ENCODE measurements at regions not wholly inside any gene's neighbourhood (a gene's known extent, or its start where the extent isn't known, plus 50 kb on each side); places are given as distances from the start of the nearest gene placed in this dataset.

GRCh38 chr2:143948710-143949109 is 571.2 kb downstream of the ZEB2 start:
- Histone ChIP-seq H3K27ac (ENCODE audit: insufficient read depth, low read length, poor library complexity, severe bottlenecking) (no peak overlapping the region), H3K4me1 (ENCODE audit: control insufficient read depth, insufficient read depth, low read length, poor library complexity, severe bottlenecking) (no peaks in the 10 kb centered on the region), H3K36me3 (ENCODE audit: control insufficient read depth, insufficient read depth, low read length) (no peaks in the 10 kb centered on the region), H3K4me3 (ENCODE audit: insufficient read depth, low read depth, low read length, poor library complexity, severe bottlenecking) (no peak overlapping the region), H3K9me3 (ENCODE audit: control insufficient read depth, low read length) (no peaks in the 10 kb centered on the region), H3K27me3 (replicated peaks; ENCODE audit: control insufficient read depth, insufficient read depth, low read length, poor library complexity, severe bottlenecking) (no peaks in the 10 kb centered on the region)
- no peak for DNase-seq

GRCh38 chr2:143946436-143947391 is 573.2 kb downstream of the ZEB2 start:
- DNase-seq: no peak
- Histone ChIP-seq H3K27ac (ENCODE audit: insufficient read depth, low read length, poor library complexity, severe bottlenecking) (no peak overlapping the region), H3K36me3 (ENCODE audit: control insufficient read depth, insufficient read depth, low read length) (no peaks in the 10 kb centered on the region), H3K4me3 (ENCODE audit: insufficient read depth, low read depth, low read length, poor library complexity, severe bottlenecking) (no peak overlapping the region), H3K27me3 (replicated peaks; ENCODE audit: control insufficient read depth, insufficient read depth, low read length, poor library complexity, severe bottlenecking) (no peaks in the 10 kb centered on the region), H3K4me1 (ENCODE audit: control insufficient read depth, insufficient read depth, low read length, poor library complexity, severe bottlenecking) (no peaks in the 10 kb centered on the region), H3K9me3 (ENCODE audit: control insufficient read depth, low read length) (no peaks in the 10 kb centered on the region)

DNA sequence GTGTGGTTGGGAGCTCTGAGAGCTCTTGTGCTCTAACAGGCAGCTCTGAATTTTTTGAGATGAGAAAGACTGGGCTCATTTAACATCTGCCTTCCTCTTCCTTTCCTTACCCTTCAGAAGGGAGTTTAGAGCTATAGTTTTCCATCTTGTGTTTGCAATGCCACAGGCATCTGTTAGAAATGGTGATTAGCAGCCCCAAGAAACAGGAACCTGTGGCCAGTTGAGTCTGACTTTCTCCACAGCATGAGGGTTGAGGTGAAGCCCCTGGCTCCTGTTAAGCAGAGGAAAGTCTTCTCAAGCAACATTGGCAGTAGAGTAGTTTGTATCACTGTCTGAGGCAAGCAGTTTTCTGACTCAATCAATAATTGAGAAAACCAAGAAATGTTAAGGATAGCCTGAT is 577.4 kb downstream of the ZEB2 start:
- no peak overlapping the region for H3K27ac ChIP-seq (ENCODE audit: insufficient read depth, low read length, poor library complexity, severe bottlenecking)
- no peaks in the 10 kb centered on the region for H3K9me3 ChIP-seq (ENCODE audit: control insufficient read depth, low read length)
- H3K27me3 ChIP-seq (replicated peaks; ENCODE audit: control insufficient read depth, insufficient read depth, low read length, poor library complexity, severe bottlenecking): peaks cover 4% of the 10 kb centered on the region
- no peak overlapping the region for H3K4me3 ChIP-seq (ENCODE audit: insufficient read depth, low read depth, low read length, poor library complexity, severe bottlenecking)
- no peaks in the 10 kb centered on the region for H3K36me3 ChIP-seq (ENCODE audit: control insufficient read depth, insufficient read depth, low read length)
- DNase-seq: no peak
- no peaks in the 10 kb centered on the region for H3K4me1 ChIP-seq (ENCODE audit: control insufficient read depth, insufficient read depth, low read length, poor library complexity, severe bottlenecking)

- no peak for DNase-seq
- peaks cover 16% of the 10 kb centered on the region for H3K27me3 ChIP-seq (replicated peaks; ENCODE audit: control insufficient read depth, insufficient read depth, low read length, poor library complexity, severe bottlenecking)
- no peak overlapping the region for H3K27ac ChIP-seq (ENCODE audit: insufficient read depth, low read length, poor library complexity, severe bottlenecking)
- H3K36me3 ChIP-seq (ENCODE audit: control insufficient read depth, insufficient read depth, low read length): no peaks in the 10 kb centered on the region
- H3K9me3 ChIP-seq (ENCODE audit: control insufficient read depth, low read length): no peaks in the 10 kb centered on the region
- peaks cover 5% of the 10 kb centered on the region for H3K4me1 ChIP-seq (ENCODE audit: control insufficient read depth, insufficient read depth, low read length, poor library complexity, severe bottlenecking)
- H3K4me3 ChIP-seq (ENCODE audit: insufficient read depth, low read depth, low read length, poor library complexity, severe bottlenecking): no peak overlapping the region
Observed at GRCh38 chr2:143940720-143941119, 579.2 kb downstream of the ZEB2 start.

- Histone ChIP-seq H3K36me3 (ENCODE audit: control insufficient read depth, insufficient read depth, low read length) (no peaks in the 10 kb centered on the region), H3K9me3 (ENCODE audit: control insufficient read depth, low read length) (no peaks in the 10 kb centered on the region), H3K4me1 (ENCODE audit: control insufficient read depth, insufficient read depth, low read length, poor library complexity, severe bottlenecking) (peaks cover 5% of the 10 kb centered on the region), H3K27me3 (replicated peaks; ENCODE audit: control insufficient read depth, insufficient read depth, low read length, poor library complexity, severe bottlenecking) (peaks cover 16% of the 10 kb centered on the region), H3K27ac (ENCODE audit: insufficient read depth, low read length, poor library complexity, severe bottlenecking) (no peak overlapping the region), H3K4me3 (ENCODE audit: insufficient read depth, low read depth, low read length, poor library complexity, severe bottlenecking) (no peak overlapping the region)
- no peak for DNase-seq
Observed at GRCh38 chr2:143939626-143940330, 580.1 kb downstream of the ZEB2 start.

DNA sequence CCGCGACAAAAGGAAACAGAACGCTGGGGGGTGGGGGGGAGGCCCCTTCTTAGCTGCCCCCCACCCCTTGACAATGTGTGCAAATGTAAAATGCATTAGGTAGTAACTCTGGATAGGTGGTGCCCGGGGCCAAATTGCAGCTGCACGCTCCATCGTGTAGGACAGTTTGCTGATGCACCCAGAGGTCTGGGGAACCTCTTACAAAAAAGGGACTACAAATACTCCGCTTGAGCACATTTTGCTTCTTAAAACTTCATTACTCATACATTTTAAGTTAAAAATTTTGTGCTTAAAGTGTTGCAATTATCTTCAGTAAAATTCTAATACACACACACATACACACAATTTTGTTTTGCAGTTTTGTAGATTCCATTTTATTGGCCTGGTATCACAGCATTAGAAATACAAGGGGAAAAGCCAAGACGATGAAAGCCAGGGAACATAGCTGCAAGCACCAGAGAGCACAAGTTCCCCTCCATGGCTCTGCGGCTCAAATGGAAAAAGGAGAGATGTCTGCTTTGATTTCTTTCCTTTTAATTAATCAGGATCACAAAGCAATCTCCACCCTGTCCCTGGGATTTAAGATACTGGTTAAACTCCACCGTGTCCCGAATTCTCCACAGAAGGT is 582.1 kb downstream of the ZEB2 start:
- Histone ChIP-seq H3K4me3 (ENCODE audit: insufficient read depth, low read depth, low read length, poor library complexity, severe bottlenecking) (no peak overlapping the region), H3K9me3 (ENCODE audit: control insufficient read depth, low read length) (no peaks in the 10 kb centered on the region), H3K27me3 (replicated peaks; ENCODE audit: control insufficient read depth, insufficient read depth, low read length, poor library complexity, severe bottlenecking) (peaks cover 16% of the 10 kb centered on the region), H3K27ac (ENCODE audit: insufficient read depth, low read length, poor library complexity, severe bottlenecking) (no peak overlapping the region), H3K4me1 (ENCODE audit: control insufficient read depth, insufficient read depth, low read length, poor library complexity, severe bottlenecking) (peaks cover 5% of the 10 kb centered on the region), H3K36me3 (ENCODE audit: control insufficient read depth, insufficient read depth, low read length) (no peaks in the 10 kb centered on the region)
- DNase-seq: no peak

DNA sequence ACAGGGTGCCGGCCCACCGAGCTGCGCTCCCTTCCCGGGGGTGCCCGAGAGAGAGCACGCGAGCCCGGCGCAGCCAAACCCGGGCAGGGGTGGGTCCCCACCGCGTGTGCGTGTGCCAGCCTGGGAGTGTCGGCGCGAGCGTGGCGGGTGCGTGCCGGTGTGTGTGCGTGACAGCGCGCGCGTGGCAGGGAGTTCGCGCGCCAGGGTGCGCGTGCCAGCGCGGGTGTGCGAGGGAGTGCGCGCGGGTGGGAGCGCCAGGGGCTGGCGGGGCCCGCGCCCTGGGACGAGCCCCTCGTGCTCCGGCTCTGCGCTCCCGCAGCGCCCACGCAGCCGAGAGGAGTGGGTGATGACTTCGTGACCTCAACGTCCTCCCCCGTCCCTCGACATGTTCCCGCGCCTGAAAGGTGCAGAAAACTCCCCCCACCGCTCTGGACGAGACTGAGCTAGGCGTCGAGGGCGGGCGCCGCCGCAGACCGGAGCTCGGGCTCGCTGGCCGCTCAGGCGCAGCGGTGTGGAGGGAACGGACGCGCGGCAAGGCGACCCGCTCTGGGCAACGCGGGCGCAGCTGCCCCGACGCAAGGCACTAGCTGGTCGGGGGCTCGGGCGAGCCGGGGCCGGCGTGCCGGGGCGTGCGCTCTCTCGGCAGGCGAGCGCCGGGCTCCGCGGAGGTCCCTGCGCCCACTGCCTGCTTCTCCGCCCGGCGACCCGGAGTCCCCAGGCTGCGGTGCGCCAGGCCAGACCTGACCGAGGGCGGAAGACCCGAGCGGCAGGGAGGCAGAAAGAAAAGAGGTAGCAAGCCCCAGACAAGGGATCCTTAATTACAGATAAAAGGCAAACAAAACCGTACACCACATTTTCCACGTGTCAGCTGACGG is 582.8 kb downstream of the ZEB2 start:
- Histone ChIP-seq H3K27ac (ENCODE audit: insufficient read depth, low read length, poor library complexity, severe bottlenecking) (no peak overlapping the region), H3K4me3 (ENCODE audit: insufficient read depth, low read depth, low read length, poor library complexity, severe bottlenecking) (no peak overlapping the region), H3K36me3 (ENCODE audit: control insufficient read depth, insufficient read depth, low read length) (no peaks in the 10 kb centered on the region), H3K9me3 (ENCODE audit: control insufficient read depth, low read length) (no peaks in the 10 kb centered on the region), H3K4me1 (ENCODE audit: control insufficient read depth, insufficient read depth, low read length, poor library complexity, severe bottlenecking) (peaks cover 5% of the 10 kb centered on the region), H3K27me3 (replicated peaks; ENCODE audit: control insufficient read depth, insufficient read depth, low read length, poor library complexity, severe bottlenecking) (peaks cover 16% of the 10 kb centered on the region)
- DNase-seq: no peak

DNA sequence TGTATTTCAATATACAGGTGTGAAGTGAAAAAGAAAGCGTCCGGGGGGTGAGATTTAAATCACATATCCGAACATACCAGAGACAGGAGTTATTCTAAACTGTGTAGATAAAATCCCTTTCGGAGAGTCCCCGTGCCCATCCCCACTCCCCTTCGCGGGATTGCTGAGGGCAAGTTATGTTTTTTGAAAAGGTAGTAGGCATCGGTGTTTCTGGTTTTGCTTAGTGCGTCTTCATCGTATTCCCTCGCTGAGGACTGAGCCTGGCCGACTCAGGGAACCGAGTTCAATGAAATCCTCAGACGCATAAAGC is 583.4 kb downstream of the ZEB2 start:
- no peak overlapping the region for H3K27ac ChIP-seq (ENCODE audit: insufficient read depth, low read length, poor library complexity, severe bottlenecking)
- H3K4me3 ChIP-seq (ENCODE audit: insufficient read depth, low read depth, low read length, poor library complexity, severe bottlenecking): no peak overlapping the region
- H3K27me3 ChIP-seq (replicated peaks; ENCODE audit: control insufficient read depth, insufficient read depth, low read length, poor library complexity, severe bottlenecking): peaks cover 16% of the 10 kb centered on the region

GRCh38 chr2:143935482-143935752 is 584.5 kb downstream of the ZEB2 start:
- H3K27ac ChIP-seq (ENCODE audit: insufficient read depth, low read length, poor library complexity, severe bottlenecking): no peak overlapping the region
- H3K27me3 ChIP-seq (replicated peaks; ENCODE audit: control insufficient read depth, insufficient read depth, low read length, poor library complexity, severe bottlenecking): peaks cover 16% of the 10 kb centered on the region
- H3K36me3 ChIP-seq (ENCODE audit: control insufficient read depth, insufficient read depth, low read length): no peaks in the 10 kb centered on the region
- no peak for DNase-seq
- H3K9me3 ChIP-seq (ENCODE audit: control insufficient read depth, low read length): no peaks in the 10 kb centered on the region
- no peak overlapping the region for H3K4me3 ChIP-seq (ENCODE audit: insufficient read depth, low read depth, low read length, poor library complexity, severe bottlenecking)
- H3K4me1 ChIP-seq (ENCODE audit: control insufficient read depth, insufficient read depth, low read length, poor library complexity, severe bottlenecking): peaks cover 5% of the 10 kb centered on the region

More for the DNA sequence above, 583.4 kb downstream of the ZEB2 start:
- no peaks in the 10 kb centered on the region for H3K36me3 ChIP-seq (ENCODE audit: control insufficient read depth, insufficient read depth, low read length)
- H3K9me3 ChIP-seq (ENCODE audit: control insufficient read depth, low read length): no peaks in the 10 kb centered on the region
- peaks cover 5% of the 10 kb centered on the region for H3K4me1 ChIP-seq (ENCODE audit: control insufficient read depth, insufficient read depth, low read length, poor library complexity, severe bottlenecking)
- DNase-seq: no peak
